ENCODE measurements at regions not wholly inside any gene's neighbourhood (a gene's known extent, or its start where the extent isn't known, plus 50 kb on each side); places are given as distances from the start of the nearest gene placed in this dataset.
"Not testable (repeated sequence)": the region's sequence is repeated elsewhere in the genome, so short reads cannot be mapped to it uniquely, and the experiment has no call there.

DNA sequence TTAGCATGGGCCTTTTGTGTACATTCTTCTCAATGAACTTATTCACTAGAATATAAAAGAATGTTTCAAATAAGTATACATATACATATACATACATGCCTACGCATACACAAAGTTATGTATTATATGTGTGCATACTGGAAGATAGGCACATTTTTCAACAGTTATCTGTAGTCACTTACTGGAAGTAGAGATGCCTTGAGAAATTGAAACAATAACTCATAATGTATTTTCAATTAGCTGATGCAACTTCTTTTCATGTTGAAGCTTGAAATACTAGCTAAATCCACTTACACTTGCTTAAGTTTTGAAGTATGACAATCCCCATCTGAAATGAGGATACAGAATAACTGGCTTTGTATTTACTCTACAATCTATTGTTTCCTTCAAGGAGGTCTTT is 469.0 kb upstream of the PTGER4 start:
- DNase-seq = no peak

DNA sequence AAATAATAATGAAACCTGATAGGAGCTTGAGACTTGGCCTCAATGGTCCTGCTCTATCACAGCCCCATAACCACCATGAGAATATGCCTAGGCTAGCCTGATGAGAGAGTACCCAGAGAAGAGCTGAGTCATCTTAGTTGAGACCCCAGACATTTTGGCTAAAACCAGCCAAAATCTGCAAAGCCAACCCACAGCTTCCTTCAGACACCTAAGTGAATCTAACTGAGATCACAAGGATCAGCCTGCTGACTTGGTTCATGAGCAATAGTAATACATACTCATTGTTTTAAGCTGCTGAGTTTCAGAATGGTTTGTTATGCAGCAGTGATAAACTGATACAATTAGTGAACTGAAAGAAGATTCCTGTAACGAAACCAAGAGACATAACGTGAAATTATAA is 473.7 kb upstream of the PTGER4 start:
- no peak for DNase-seq

DNA sequence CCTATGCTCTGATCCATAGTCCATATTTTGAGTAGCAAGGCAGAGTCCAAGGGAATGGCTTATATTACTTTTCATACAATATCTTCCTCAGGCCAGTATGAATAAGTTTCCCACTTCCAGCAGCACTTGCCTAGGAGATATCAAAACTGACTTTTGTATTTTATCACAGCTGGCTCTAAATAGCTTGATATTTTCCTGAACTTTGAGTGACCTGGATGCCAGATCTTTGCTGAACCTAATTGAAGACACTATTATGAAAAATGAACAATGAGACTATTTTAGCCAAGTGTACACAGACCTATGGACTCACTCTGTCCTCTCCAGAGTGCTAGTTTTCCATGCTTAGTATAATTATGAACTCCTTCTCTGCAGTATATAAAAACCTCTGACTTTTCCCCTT is 475.6 kb upstream of the PTGER4 start:
- DNase-seq = no peak

DNA sequence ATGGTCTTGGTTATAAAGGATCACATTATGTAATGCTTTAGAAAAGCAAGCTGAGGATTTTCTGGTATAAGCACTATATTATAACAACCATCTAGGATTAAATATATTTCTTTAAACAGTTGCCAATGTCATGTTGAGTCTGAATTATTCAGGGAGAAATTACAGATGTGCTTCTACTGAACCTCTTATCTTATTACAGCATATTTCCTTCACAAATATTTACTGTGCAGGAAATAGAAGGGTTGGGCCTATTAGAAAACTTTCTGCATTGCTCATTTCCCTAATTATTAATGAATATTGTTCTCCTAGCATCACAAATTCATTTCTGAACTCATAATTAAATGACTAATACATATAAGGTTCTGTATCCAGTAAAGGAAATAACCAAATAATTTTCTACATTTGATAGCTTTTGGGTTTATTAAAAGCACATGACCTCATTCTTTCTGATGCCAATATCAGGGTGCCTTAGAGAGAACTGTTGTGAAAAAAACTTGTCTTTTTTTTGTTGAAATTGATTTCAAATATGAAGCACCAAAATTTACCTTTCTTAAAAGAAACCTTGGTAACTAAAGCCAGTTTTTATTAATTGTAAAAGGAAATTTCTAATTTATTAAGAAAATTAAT is 476.8 kb upstream of the PTGER4 start:
- no peak for DNase-seq

DNA sequence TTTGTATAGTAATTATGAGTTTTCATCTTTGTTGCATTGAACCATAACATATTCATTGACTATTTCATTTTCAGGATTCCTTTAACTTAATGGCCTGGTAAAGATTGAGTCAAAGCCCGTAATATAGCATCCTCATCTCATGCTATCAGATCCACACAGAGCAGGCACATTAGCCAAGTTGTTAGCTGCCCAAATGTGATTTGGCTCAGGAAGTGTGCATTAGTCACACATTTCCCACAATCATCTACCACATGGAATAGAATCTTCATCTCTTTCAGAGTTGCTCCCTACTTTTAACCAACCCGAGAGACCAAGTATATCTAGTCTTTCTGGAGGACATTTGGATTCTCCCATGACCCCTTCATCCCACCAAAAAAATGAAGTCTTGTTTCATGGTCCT is 481.0 kb upstream of the PTGER4 start:
- no peak for DNase-seq

DNA sequence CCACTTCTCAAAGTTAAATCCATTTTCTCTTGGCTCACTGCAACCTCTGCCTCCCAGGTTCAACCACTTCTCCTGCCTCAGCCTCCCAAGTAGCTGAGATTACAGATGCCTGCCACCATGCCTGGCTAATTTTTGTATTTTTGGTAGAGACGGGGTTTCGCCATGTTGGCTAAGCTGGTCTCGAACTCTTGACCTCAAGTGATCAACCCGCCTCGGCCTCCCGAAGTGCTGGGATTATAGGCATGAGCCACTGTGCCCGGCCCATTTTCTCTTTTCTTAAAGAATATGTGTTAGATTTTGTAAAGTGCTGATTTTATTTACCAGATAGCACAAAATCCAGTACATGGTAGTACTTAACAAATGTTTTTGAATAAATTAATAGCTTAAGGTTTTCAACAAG is 484.1 kb upstream of the PTGER4 start:
- not testable (repeated sequence) for DNase-seq

DNA sequence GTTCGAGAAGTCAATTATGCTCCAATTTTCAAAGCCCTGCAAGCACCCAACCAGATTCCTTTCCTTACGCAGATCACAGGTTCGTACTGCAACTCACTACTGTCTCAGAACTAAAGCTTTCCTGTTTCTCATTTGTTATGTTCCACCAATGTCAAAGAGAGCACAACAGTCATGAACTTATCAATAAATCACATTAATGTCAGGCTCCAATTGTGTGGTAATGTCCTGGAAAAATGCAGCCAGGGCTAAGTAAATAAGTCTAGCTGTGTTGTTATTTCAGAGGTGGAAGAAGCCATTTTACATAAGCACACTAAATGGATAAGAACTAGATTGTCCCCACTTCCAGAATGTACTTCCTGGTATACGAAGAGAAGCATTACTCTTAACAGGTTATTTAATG is 488.6 kb upstream of the PTGER4 start:
- DNase-seq = no peak

DNA sequence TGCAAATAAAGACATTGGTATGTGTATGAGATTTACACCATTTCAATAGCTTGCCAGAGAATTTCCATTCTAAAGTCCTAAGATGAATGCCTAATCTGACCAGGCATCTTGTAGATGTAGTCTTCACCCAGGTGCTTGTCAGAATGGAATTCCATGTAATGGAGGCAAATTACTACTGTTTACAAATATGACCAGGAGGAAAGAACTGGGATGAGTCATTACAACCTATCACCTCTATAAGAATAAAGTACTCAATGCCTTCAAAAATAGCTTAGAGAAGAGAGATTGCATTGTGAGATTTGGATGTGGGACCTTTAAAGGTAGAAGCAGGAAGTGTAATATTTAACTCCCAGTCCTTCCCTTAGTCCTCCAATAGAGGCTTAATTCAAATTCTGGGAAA is 507.0 kb upstream of the PTGER4 start:
- DNase-seq = no peak

DNA sequence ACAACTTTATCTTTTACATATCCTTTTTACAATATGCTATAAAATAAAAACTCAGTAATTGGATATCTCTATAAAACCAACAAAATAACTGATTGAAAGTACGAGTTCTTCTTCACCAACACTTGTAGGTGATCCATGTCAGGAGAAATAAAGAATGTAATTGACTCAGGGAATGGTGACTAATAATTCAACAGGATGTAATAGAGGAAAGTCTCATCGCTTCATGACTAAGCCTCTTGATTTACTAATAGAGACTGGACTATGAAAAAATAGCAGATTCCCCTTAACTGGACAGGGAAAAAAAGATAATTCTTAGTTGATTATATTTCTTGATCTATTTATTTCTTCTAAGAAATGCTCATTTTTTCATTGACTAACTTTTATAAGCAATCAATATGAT is 507.7 kb upstream of the PTGER4 start:
- no peak for DNase-seq

DNA sequence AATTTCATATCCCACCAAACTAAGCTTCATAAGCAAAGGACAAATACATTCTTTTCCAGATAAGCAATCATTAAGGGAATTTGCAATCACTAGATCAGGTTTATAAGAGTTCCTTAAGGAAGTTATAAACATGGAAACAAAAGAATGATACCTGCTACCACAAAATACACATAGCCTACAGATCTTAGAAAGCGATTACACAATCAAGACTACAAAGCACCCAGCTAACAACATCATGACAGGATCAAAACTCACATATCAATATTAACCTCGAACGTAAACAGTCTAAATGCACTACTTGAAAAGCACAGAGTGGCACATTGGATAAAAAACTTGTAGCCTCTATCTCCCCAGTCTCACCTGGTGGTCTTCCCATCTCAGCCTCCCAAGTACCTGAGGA is 512.4 kb upstream of the PTGER4 start:
- no peak for DNase-seq

DNA sequence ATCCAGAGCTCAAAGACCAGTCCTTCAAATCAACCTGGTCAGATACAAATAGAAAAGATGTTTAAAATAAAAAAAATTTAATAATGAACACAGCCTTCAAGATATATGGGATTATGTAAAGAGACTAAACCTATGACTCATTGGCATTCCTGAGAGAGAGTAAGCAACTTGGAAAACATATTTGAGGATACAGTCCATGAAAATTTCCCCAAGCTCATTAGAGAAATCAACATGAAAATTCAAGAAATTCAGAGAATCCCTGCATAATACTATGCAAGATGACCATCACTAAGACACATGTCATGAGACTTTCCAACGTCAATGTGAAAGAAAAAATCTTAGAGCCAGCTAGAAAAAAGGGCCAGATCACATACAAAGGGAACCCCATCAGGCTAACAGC is 512.9 kb upstream of the PTGER4 start:
- DNase-seq = no peak

DNA sequence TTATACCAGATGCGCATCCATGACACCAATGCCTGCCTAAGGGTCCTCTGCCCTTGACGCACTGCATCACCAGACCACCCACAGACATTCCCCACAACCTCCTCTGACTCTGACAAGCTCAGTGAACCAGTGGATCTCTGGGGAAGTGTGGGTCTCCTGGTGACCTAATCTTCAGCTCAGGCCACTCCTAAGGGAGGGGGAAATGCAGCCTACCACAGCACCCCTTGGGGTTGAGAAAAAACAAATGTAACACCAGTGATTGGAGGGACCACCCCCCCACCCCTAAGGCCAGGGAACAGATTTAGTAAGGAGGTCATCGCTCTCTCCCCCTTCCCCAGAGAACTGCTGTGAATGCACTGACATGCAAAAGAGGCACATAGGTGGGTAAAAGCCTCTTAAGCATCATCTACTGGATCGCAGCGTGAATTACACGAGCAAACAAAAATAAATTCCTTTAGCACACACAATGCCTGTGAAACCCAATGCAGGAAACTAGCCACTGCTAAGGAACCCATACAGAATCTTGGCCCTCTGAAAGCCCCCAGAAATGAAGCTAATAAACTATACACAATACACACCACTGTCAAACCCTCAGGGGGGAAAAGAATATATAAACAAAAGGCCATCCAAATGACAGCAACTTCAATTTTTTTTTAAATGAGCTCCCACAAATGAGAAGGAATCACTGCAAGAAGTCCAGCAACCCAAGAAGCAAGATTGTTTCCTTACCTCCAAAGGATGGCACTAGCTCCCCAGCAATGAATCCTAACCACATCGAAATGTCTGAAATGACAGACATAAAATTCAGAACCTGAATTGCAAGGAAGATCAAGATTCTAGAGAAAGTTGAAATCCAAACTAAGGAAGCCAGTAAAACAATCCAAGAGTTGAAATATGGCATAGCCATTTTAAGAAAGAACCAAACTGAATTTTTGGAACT is 513.7 kb upstream of the PTGER4 start:
- DNase-seq = no peak

DNA sequence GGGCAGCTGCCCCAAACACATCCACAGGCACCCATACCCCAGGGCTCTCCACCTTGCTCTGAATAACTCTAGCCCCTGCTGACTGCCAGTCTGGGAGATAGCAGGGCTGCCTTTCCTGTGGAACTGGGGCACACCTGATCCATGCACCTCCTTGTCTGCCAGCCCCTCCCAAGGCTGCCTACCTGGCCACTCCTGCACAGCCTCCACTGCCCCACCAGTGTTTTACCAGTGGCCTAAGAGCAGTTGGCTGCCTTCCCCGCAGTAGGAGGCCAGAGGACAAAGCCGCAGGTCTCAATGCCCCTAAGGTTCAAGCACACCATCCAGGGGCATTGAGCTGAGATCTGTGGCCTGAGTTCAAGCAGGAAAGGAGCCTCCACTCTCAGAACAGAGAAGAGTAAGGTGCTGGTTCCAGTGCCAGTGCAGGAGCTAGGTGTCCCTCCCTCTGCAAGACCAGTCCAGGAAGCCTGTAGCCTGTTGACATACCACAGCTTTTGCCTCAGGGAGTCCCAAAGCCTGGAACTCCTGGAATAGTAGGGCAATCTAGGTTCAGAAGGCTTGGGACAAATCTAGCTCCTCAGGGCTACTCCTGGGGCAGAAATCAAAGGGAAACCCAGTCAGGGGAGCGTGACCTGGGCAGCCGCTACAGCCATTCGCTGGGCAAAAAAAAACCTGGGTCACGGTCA is 514.5 kb upstream of the PTGER4 start:
- no peak for DNase-seq

DNA sequence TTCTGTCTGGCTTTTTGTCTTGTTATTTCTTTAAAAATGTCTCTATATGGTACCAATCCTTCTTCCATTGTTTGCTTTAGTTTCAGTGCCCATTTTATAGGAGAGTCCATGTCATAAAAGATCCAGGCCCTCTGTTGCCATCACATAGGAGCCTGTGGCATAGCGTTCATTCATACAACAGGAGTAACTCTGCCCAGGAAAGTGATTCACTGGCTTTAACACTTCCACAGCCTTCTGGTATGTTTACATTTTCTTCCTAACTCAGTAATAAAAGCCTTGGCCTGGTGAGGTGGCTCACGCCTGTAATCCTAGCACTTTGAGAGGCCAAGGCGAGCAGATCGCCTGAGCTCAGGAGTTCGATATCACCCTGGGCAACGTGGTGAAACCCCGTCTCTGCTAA is 519.3 kb upstream of the PTGER4 start:
- DNase-seq = no peak

DNA sequence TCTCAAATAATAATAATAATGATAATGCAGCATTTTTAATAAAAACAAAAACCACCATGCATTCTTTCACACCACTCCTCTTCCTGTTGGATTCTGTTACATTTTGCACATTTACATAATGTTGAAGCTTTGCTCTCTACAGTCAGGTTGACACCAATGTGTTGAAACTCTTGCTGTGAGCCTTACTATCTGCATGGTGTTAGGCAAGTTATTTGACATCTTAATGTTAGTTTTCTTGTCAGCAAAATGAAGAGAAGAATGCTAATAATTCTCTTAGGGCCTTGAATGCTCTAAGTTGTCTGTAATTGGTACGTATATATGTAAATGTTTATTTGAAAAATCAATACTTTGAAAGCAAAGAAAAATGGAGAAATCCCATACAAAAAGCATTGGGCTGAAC is 525.5 kb upstream of the PTGER4 start:
- no peak for DNase-seq

DNA sequence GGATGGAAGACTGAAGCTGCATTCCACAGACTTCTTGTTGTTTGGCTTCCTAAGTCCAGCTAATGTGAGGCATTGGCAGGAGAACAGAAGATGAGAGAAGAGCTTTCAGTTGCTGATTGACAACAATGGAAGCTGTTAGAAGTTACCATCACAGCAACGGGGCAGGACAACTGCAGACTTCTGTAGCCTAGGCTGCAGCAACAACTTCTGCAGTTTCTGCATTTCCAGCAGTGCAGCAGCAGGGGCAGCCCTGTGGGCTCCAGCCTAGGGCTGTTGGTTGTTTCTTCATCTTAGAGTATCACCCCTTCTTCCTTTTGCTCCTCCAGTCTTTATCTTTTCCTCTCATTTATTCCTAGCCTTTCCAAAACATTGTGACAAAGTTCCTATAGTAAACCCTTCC is 528.8 kb upstream of the PTGER4 start:
- DNase-seq = no peak

DNA sequence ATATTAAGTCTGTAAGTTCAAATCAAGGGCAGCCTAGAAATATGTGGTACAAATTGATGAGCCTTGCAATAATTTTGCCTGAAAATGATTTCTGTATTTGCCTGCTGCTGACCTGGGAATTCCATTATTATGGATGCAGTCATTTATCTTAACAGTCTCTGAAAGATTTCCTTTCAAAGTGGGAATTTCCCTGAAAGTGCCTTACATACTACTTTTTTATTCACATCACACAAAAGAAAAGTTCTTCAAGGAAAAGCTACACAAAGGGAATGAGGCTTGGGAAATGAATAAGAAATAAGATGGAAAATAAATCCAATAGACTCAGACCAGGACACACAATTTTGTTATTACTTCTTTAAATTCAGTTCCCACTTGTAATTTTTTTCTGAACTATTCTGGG is 537.8 kb upstream of the PTGER4 start:
- DNase-seq = no peak

DNA sequence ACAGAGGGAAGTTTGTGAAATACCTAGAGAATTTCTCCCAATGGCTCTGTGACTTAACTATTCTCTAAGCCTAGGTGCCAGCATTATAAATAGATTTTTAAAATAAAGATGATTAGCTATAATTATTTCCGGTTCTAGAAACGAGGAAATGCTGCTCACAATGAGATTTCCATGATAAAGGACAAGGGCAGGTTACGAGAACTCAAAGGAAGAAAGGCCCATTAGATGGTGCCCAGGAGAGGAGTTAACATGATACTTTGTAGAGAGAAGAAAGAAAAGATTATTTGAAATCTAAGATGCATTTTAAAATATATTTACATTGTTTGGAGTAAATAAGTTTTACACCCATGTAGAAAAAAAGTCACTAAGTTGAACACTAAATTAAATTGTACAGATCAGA is 538.3 kb upstream of the PTGER4 start:
- no peak for DNase-seq

DNA sequence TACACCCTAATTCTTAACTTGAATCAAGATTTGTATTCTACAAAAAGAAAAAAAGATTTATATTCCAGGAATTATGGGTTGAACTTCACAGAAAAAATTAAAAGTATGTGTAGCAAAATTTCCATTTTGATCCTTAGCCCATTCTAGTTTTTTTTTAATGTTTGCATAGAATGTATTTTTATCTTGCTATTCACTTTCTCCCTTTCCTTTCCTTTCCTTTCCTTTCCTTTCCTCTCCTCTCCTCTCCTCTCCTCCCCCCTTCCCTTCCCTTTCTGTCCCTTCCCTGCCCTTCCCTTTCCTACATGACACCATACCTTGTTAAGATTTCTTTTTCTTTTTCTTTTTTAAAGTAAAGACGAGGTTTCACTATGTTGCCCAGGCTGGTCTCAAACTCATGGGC is 542.5 kb upstream of the PTGER4 start:
- DNase-seq = no peak

DNA sequence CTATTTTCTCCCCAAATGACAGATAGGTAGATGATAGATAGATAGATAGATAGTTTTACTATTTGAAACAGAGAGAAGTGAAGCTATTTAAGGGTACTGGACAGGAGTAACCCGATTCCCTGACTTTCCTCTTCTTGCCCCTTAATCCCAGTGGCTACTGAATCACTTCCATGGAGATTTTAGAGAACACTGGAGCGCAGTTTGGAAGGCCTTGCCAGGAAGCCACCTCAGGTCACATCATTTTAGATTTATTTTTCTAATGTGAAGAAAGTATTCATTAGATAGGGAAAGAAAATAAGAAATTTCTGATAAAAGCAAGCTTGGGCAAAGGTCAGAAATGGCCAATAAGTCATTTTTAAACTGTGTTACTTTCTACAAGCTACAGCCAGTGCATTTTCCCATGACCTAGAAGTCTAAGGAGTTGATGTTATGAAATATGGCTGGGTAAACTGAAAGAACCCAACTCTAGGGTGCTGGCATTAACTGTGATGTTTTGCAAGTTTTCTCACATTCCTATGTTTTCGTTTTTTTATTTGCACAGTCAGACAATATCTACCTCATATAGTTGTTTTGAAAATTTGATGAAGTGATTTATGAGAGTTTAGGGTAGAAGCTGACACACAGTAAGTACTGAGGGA is 544.7 kb upstream of the PTGER4 start:
- no peak for DNase-seq

DNA sequence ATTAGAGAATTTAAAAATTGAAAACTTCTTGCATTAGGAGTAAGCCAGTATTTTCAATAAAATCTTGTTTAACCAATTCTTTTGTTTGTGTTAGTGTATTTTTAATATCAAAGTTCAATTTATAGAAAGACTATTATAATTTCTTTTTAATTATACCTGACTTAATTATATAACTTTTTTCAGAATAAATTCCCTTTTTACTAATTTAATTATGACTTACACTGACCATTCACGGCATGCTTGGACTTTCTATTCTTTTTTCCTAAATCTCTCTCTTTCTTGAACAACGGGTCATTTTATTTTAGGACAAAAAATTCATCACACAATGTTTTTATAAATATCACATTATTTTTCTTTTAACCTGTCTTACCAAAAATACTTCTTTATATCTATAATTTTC is 555.3 kb upstream of the PTGER4 start:
- DNase-seq = no peak

DNA sequence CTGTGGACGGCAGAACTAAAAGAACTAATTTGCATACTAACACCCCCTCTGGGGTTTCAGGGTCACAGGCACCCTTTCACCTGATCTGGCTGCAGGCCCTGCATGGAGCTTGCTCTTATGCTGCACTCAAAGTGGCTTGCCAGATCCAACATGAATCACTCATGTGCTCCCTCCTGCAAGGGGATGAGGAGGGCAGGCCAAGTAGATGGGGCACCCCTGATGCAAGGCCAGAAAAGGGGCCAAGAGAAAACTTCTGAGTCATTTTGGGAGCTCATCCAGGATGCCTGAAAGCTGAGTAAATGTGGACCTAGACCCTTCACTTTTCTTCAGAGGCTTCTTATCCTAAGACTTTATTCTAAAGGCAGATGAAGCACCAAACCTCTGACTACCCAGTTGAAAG is 558.5 kb upstream of the PTGER4 start:
- DNase-seq = no peak

DNA sequence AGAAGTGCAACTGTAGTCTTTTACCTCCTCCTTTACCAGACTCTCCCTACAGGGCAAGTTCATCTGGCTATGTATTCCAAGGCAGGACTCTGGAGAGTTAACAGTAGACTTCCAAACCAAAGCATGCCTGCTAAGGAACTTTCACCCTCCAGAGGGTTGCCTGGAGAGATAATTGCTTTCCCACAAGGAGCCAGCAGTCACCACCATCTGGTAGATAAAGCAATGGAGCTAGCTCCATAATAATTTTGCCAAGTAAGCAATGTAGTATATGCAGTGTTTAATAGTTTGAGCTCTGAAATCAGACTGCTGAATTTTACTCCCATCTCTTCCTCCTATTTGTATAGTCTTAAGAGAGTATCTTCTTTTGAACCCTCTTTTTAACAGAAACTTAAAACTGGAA is 566.8 kb upstream of the PTGER4 start:
- no peak for DNase-seq

DNA sequence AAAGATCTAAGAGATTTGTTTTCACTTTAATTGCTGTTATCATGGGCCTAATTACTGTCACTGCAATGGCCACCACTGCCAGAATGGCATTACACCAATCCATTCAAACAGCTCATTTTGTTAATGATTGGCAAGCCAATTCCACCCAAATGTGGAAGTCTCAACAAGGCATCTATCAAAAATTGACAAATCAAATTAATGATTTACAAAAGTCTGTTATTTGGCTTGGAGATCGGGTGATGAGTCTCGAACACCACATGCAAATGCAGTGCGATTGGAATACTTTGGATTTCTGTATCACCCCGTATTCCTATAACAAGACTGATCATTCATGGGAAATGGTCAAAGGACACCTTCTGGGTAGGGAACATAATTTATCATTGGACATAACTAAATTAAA is 568.7 kb upstream of the PTGER4 start:
- DNase-seq = not testable (repeated sequence)
